ENCODE measurements at regions not wholly inside any gene's neighbourhood (a gene's known extent, or its start where the extent isn't known, plus 50 kb on each side); places are given as distances from the start of the nearest gene placed in this dataset.

DNA sequence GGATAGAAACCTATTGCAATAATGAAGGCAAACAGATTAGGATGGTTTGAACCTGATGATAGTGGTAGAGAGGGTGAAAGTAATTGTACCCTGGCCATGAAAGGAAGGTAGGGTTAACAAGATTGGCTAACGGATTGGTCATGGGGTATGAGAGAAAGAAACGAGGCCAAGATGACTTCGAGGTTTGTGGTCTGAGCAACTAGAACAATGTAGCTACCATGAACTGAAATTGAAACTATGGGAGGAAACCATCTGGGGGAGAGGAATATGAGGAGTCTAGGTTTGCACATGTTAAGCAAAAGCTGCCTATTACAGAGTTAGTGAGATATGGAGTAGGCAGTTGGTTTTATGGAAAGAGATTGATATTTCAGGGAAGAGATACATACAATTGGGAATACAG lies 406.0 kb downstream of the PRELID2 start:
- TF ChIP-seq, protein P1, sequence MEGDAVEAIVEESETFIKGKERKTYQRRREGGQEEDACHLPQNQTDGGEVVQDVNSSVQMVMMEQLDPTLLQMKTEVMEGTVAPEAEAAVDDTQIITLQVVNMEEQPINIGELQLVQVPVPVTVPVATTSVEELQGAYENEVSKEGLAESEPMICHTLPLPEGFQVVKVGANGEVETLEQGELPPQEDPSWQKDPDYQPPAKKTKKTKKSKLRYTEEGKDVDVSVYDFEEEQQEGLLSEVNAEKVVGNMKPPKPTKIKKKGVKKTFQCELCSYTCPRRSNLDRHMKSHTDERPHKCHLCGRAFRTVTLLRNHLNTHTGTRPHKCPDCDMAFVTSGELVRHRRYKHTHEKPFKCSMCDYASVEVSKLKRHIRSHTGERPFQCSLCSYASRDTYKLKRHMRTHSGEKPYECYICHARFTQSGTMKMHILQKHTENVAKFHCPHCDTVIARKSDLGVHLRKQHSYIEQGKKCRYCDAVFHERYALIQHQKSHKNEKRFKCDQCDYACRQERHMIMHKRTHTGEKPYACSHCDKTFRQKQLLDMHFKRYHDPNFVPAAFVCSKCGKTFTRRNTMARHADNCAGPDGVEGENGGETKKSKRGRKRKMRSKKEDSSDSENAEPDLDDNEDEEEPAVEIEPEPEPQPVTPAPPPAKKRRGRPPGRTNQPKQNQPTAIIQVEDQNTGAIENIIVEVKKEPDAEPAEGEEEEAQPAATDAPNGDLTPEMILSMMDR (IDR thresholded peaks at IDR 0.05; ENCODE audit: insufficient read depth, low read length), result no peak
- TF ChIP-seq, protein P2, sequence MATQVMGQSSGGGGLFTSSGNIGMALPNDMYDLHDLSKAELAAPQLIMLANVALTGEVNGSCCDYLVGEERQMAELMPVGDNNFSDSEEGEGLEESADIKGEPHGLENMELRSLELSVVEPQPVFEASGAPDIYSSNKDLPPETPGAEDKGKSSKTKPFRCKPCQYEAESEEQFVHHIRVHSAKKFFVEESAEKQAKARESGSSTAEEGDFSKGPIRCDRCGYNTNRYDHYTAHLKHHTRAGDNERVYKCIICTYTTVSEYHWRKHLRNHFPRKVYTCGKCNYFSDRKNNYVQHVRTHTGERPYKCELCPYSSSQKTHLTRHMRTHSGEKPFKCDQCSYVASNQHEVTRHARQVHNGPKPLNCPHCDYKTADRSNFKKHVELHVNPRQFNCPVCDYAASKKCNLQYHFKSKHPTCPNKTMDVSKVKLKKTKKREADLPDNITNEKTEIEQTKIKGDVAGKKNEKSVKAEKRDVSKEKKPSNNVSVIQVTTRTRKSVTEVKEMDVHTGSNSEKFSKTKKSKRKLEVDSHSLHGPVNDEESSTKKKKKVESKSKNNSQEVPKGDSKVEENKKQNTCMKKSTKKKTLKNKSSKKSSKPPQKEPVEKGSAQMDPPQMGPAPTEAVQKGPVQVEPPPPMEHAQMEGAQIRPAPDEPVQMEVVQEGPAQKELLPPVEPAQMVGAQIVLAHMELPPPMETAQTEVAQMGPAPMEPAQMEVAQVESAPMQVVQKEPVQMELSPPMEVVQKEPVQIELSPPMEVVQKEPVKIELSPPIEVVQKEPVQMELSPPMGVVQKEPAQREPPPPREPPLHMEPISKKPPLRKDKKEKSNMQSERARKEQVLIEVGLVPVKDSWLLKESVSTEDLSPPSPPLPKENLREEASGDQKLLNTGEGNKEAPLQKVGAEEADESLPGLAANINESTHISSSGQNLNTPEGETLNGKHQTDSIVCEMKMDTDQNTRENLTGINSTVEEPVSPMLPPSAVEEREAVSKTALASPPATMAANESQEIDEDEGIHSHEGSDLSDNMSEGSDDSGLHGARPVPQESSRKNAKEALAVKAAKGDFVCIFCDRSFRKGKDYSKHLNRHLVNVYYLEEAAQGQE (IDR thresholded peaks at IDR 0.05; ENCODE audit: insufficient replicate concordance, low read depth), result no peak
- TF ChIP-seq GABPA (IDR thresholded peaks at IDR 0.05; ENCODE audit: low read depth), result no peak
